T-cell (primary cell): ENCODE measurements at regions not wholly inside any gene's neighbourhood (a gene's known extent, or its start where the extent isn't known, plus 50 kb on each side); places are given as distances from the start of the nearest gene placed in this dataset.
"Not testable (repeated sequence)": the region's sequence is repeated elsewhere in the genome, so short reads cannot be mapped to it uniquely, and the experiment has no call there.

Source experiments
- ATAC-seq, 4 experiments: fragments of 200-7000 bp in 3 of 4; fragments of 150-1000 bp in 1 of 4; cut with Tn5 transposase; replicated peaks in 1 of 4; 1 replicate in 3 of 4; 2 replicates in 1 of 4; pipeline ENCODE4 v1.10.0; 2021; ENCODE audit warnings: moderate library complexity in 3 of 4, mild to moderate bottlenecking in 2 of 4, moderate number of reproducible peaks in 1 of 4
- CTCF ChIA-PET, 2 donors: fragments of 300-600 bp; sonication (Branson Sonifier 250); formaldehyde crosslinking; loops; one replicate each; lab custom pipeline; 2022; ENCODE audit warnings: antibody characterized with exemption in 2 of 2; lab: Charles Lee
- POLR2A ChIA-PET, 2 donors: fragments of 300-600 bp; sonication (Branson Sonifier 250); formaldehyde crosslinking; loops; one replicate each; lab custom pipeline; 2022; ENCODE audit warnings: antibody characterized with exemption in 2 of 2; lab: Charles Lee
- DNase-seq, 35 experiments: peaks; one replicate each; pipeline versions ENCODE4 v3.0.0 to v3.0.0-alpha.2; 2013 to 2023
- H3K27ac ChIP-seq: one replicate; pipeline ENCODE4 v1.5.1; 2013; ENCODE audit warnings: low read length
- H3K27me3 ChIP-seq, 2 experiments: replicated peaks in 1 of 2; 1 replicate in 1 of 2; 2 replicates in 1 of 2; pipeline versions ENCODE4 v1.6.1 to v1.7.0; 2013; ENCODE audit warnings: low read length in 1 of 2, mixed read lengths in 1 of 2; ENCODE audit not compliant: control insufficient read depth in 2 of 2, insufficient read depth in 2 of 2; ENCODE audit errors: extremely low read depth in 1 of 2
- H3K36me3 ChIP-seq, 2 donors: 1 replicate in 1 of 2; 2 replicates in 1 of 2; pipeline versions ENCODE4 v1.6.1 to v1.7.0; 2013; ENCODE audit warnings: low read length in 1 of 2; ENCODE audit not compliant: control insufficient read depth in 2 of 2, insufficient read depth in 1 of 2; ENCODE audit errors: extremely low read depth in 1 of 2
- H3K4me1 ChIP-seq, 2 experiments: 1 replicate in 1 of 2; 2 replicates in 1 of 2; pipeline versions ENCODE4 v1.6.1 to v1.7.0; 2013; ENCODE audit warnings: low read length in 2 of 2, mixed read lengths in 1 of 2; ENCODE audit not compliant: insufficient read depth in 2 of 2, control insufficient read depth in 1 of 2; ENCODE audit errors: extremely low read depth in 1 of 2
- H3K4me3 ChIP-seq, 2 donors: 1 replicate in 1 of 2; 2 replicates in 1 of 2; pipeline versions ENCODE4 v1.5.1 to v1.7.0; 2013; ENCODE audit warnings: mild to moderate bottlenecking in 2 of 2, low read length in 1 of 2, moderate library complexity in 1 of 2; ENCODE audit not compliant: control insufficient read depth in 1 of 2; ENCODE audit errors: extremely low read depth in 1 of 2
- H3K9me3 ChIP-seq: 2 replicates; pipeline ENCODE4 v1.7.0; 2013
- H3K27ac Mint-ChIP-seq, 2 donors: one replicate each; pipeline ENCODE4 v1.8.0; 2020 to 2021; ENCODE audit warnings: mild to moderate bottlenecking in 2 of 2, mixed read lengths in 2 of 2
- H3K27me3 Mint-ChIP-seq, 2 donors: one replicate each; pipeline ENCODE4 v1.8.0; 2021 to 2022; ENCODE audit warnings: mixed read lengths in 2 of 2
- H3K36me3 Mint-ChIP-seq: one replicate; pipeline ENCODE4 v1.8.0; 2021; ENCODE audit warnings: mixed read lengths
- H3K4me1 Mint-ChIP-seq, 3 donors: one replicate each; pipeline ENCODE4 v1.8.0; 2020 to 2022; ENCODE audit warnings: mixed read lengths in 3 of 3, mild to moderate bottlenecking in 1 of 3
- H3K4me3 Mint-ChIP-seq, 3 donors: one replicate each; pipeline ENCODE4 v1.8.0; 2020 to 2022; ENCODE audit warnings: mild to moderate bottlenecking in 3 of 3, mixed read lengths in 3 of 3, moderate library complexity in 3 of 3
- H3K9me3 Mint-ChIP-seq, 3 donors: one replicate each; pipeline ENCODE4 v1.8.0; 2020 to 2022; ENCODE audit warnings: mixed read lengths in 3 of 3
- WGBS: methylation state at CpG from one replicate; pipeline ENCODE4 v1.1.5; 2013; ENCODE audit warnings: missing lambda C conversion rate; ENCODE audit not compliant: insufficient coverage; 5-methylcytosine and 5-hydroxymethylcytosine counted together

GRCh38 chrX:3787856-3788255 lies 74.4 kb upstream of the PRKX start:
- ChIA-PET CTCF (interaction anchor here in 1 of 2 donors (0.6 to 1.4 kb wide), 3 partner anchors 24 to 136 kb away, joined by 3 to 5 read pairs (median 4); no protein-coding TSS in a partner anchor), POLR2A (interaction anchor here in 1 of 2 donors (0.6 kb wide), 1 partner anchor 9 kb away, joined by 3 read pairs; no protein-coding TSS in a partner anchor)
- H3K36me3 ChIP-seq: no peaks in the 10 kb centered on the region
- H3K36me3 Mint-ChIP-seq: no peaks in the 10 kb centered on the region
- H3K27me3 ChIP-seq: peaks cover 0 to 2% of the 10 kb centered on the region in 2 experiments
- DNase-seq (no peak), ATAC-seq (no peak)
- H3K9me3 Mint-ChIP-seq: peaks cover 0 to 8% (median 5%) of the 10 kb centered on the region in 3 donors
- H3K27me3 Mint-ChIP-seq: peaks cover 0 to 21% of the 10 kb centered on the region in 2 donors
- H3K9me3 ChIP-seq: no peaks in the 10 kb centered on the region
- H3K4me1 ChIP-seq: peaks cover 0 to 4% of the 10 kb centered on the region in 2 experiments
- peaks cover 3 to 14% (median 9%) of the 10 kb centered on the region in 3 donors for H3K4me1 Mint-ChIP-seq
- no CpG with 5 or more reads among the region's 4 CpGs for WGBS
- H3K4me3 ChIP-seq: no peak overlapping the region
- no peak overlapping the region for H3K27ac ChIP-seq
- H3K4me3 Mint-ChIP-seq: no peak overlapping the region
- no peak overlapping the region for H3K27ac Mint-ChIP-seq

DNA sequence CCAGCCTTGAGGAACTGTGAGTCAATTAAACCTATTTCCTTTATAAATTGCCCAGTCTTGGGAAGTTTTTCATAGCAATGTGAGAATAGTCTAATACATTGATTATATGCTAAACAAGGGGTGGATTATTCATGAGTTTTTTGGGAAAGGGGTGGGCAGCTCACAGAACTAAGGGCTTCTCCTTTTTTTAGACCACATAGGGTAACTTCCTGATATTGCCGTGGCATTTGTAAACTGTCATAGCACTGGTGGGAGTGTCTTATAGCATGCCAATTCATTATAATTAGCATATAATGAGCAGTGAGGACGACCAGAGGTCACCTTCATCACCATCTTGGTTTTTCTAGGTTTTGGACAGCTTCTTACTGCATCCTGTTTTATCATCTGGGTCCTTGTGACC lies 72.4 kb upstream of the PRKX start:
- H3K27ac Mint-ChIP-seq, H3K9me3 ChIP-seq, ATAC-seq, H3K36me3 ChIP-seq, POLR2A ChIA-PET, H3K36me3 Mint-ChIP-seq, H3K27me3 ChIP-seq, H3K4me1 ChIP-seq, DNase-seq, H3K27ac ChIP-seq, H3K4me3 Mint-ChIP-seq, H3K4me3 ChIP-seq: not testable (repeated sequence)
- Mint-ChIP-seq H3K4me1 (peaks cover 3 to 14% (median 9%) of the 10 kb centered on the region in 3 donors), H3K9me3 (peaks cover 0 to 14% (median 5%) of the 10 kb centered on the region in 3 donors), H3K27me3 (peaks cover 0 to 26% of the 10 kb centered on the region in 2 donors)
- CTCF ChIA-PET: interaction anchor here in 1 of 2 donors (0.6 kb wide), 1 partner anchor 94 kb away, joined by 4 read pairs; no protein-coding TSS in a partner anchor
- no CpG with 5 or more reads among the region's 2 CpGs for WGBS

- Histone ChIP-seq H3K9me3 (no peaks in the 10 kb centered on the region), H3K36me3 (no peaks in the 10 kb centered on the region), H3K4me3 (no peak overlapping the region), H3K27ac (no peak overlapping the region), H3K4me1 (no peaks in the 10 kb centered on the region), H3K27me3 (peaks cover 0 to 2% of the 10 kb centered on the region in 2 experiments)
- Mint-ChIP-seq H3K9me3 (peaks cover 0 to 15% (median 2%) of the 10 kb centered on the region in 3 donors), H3K36me3 (no peaks in the 10 kb centered on the region), H3K27ac (no peak overlapping the region), H3K27me3 (peaks cover 0 to 24% of the 10 kb centered on the region in 2 donors), H3K4me3 (no peak overlapping the region), H3K4me1 (peaks cover 0 to 5% (median 0%) of the 10 kb centered on the region in 3 donors)
- ChIA-PET POLR2A (no interaction called here), CTCF (no interaction called here)
- 40% methylated on average over 1 of the region's 1 CpG for WGBS
- no peak for ATAC-seq
- no peak for DNase-seq
Measured at GRCh38 chrX:3780564-3780963, 67.1 kb upstream of the PRKX start.

DNA sequence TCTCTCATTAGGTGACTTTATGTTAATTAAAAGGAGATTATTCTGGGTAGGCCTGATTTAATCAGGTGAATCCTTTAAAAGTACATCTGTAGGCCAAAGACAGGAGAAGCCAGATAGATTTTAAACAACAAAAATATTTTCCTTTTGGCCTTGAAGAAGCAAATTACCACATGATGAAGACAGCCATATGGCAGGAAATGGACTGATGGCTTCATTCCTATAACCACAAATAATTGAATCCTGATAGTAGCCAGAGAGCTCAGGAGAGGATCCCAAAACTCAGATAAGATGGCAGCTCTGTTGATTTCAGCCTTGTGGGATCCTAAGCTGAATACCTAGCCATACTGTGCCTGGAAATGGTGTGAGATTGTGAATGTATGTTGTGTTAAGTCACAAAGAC lies 66.1 kb upstream of the PRKX start:
- ChIA-PET CTCF (interaction anchor here in 1 of 2 donors (0.7 kb wide), 1 partner anchor 755 kb away, joined by 5 read pairs; no protein-coding TSS in a partner anchor), POLR2A (no interaction called here)
- no peaks in the 10 kb centered on the region for H3K9me3 ChIP-seq
- no peak overlapping the region for H3K4me3 Mint-ChIP-seq
- no peak overlapping the region for H3K27ac ChIP-seq
- H3K27ac Mint-ChIP-seq: no peak overlapping the region
- H3K36me3 Mint-ChIP-seq: no peaks in the 10 kb centered on the region
- H3K4me3 ChIP-seq: no peak overlapping the region
- ATAC-seq (no peak), DNase-seq (no peak)
- H3K36me3 ChIP-seq: no peaks in the 10 kb centered on the region
- peaks cover 0 to 15% (median 0%) of the 10 kb centered on the region in 3 donors for H3K9me3 Mint-ChIP-seq
- no peaks in the 10 kb centered on the region for H3K4me1 ChIP-seq
- H3K27me3 Mint-ChIP-seq: peaks cover 3 to 17% of the 10 kb centered on the region in 2 donors
- peaks cover 0 to 2% of the 10 kb centered on the region in 2 experiments for H3K27me3 ChIP-seq
- peaks cover 0 to 5% (median 0%) of the 10 kb centered on the region in 3 donors for H3K4me1 Mint-ChIP-seq

DNA sequence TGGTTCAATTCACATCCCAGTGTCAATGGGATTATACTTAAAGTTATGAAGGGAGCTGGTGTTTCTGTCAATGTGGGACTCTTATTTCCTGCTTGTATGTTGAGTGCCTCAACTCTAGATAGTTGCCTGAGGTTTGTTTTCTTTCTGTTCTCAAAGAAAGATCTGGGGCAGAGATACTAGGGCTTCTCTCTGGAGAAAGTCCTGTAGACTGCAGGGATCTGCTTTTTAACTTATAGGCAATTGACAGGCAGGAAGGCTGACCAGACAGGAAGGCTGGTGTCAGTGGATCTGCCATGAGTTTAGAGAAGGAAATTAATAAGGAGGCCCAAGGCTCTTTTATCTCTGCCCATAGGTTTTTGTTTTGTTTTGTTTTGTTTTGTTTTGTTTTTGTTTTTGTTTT lies 64.0 kb upstream of the PRKX start:
- H3K9me3 Mint-ChIP-seq: peaks cover 0 to 11% (median 0%) of the 10 kb centered on the region in 3 donors
- H3K4me1 ChIP-seq: no peaks in the 10 kb centered on the region
- ATAC-seq: no peak
- no peak overlapping the region for H3K27ac ChIP-seq
- no peak overlapping the region for H3K27ac Mint-ChIP-seq
- ChIA-PET POLR2A (no interaction called here), CTCF (interaction anchor here in 1 of 2 donors (0.7 kb wide), 1 partner anchor 99 kb away, joined by 5 read pairs; no protein-coding TSS in a partner anchor)
- H3K36me3 ChIP-seq: no peaks in the 10 kb centered on the region
- no peak overlapping the region for H3K4me3 ChIP-seq
- no peaks in the 10 kb centered on the region for H3K36me3 Mint-ChIP-seq
- peaks cover 3 to 23% of the 10 kb centered on the region in 2 donors for H3K27me3 Mint-ChIP-seq
- H3K4me1 Mint-ChIP-seq: peaks cover 0 to 5% (median 0%) of the 10 kb centered on the region in 3 donors
- no peaks in the 10 kb centered on the region for H3K9me3 ChIP-seq
- H3K27me3 ChIP-seq: peaks cover 0 to 2% of the 10 kb centered on the region in 2 experiments
- DNase-seq: peak in 1 of 35 experiments; percentile 1
- no peak overlapping the region for H3K4me3 Mint-ChIP-seq

- ChIA-PET CTCF (no interaction called here), POLR2A (no interaction called here)
- Mint-ChIP-seq H3K4me1 (peaks cover 0 to under 1% (median 0%) of the 10 kb centered on the region in 3 donors), H3K4me3 (no peak overlapping the region), H3K9me3 (no peaks in the 10 kb centered on the region), H3K27ac (no peak overlapping the region), H3K36me3 (no peaks in the 10 kb centered on the region), H3K27me3 (peaks cover 3 to 9% of the 10 kb centered on the region in 2 donors)
- ATAC-seq: no peak
- WGBS: 80% methylated on average over 1 of the region's 3 CpGs
- Histone ChIP-seq H3K4me1 (no peaks in the 10 kb centered on the region), H3K36me3 (no peaks in the 10 kb centered on the region), H3K27me3 (no peaks in the 10 kb centered on the region), H3K27ac (no peak overlapping the region), H3K4me3 (no peak overlapping the region), H3K9me3 (no peaks in the 10 kb centered on the region)
- no peak for DNase-seq
Measured at GRCh38 chrX:3771766-3772165, 58.3 kb upstream of the PRKX start.
